HG02642 (cell line): ENCODE measurements at regions not wholly inside any gene's neighbourhood (a gene's known extent, or its start where the extent isn't known, plus 50 kb on each side); places are given as distances from the start of the nearest gene placed in this dataset.

Source experiments
- ATAC-seq: cut with Tn5 transposase; IDR thresholded peaks from one replicate; pipeline ENCODE4 v1.9.1; 2021; ENCODE audit warnings: mild to moderate bottlenecking; ENCODE audit not compliant: unreplicated experiment, poor library complexity

- ATAC-seq, result no peak
These were observed 441.8 kb downstream of the RPS24 start for GRCh38 chr10:78475437-78475836.

GRCh38 chr10:78476156-78476555, 442.5 kb downstream of the RPS24 start:
- ATAC-seq, result no peak

DNA sequence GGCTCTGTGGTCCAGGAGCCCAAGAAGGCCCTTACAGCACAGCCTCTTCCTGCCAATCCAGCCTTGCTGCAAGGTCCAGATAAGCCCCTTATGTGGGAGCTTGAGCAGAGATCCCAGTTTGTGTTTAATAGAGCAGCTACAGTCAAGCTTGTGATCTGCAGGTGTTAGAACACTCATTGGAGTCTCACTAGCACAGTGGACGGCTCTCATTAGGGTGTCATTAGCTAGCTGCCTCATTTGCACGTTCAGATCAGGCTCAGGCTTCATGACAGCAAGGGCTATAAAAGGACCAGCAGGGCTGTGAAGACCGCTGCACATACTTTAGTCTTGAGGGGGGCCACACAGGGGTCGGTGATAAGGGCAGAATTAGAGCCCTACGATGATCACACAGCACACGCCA, 443.2 kb downstream of the RPS24 start:
- ATAC-seq, result no peak

DNA sequence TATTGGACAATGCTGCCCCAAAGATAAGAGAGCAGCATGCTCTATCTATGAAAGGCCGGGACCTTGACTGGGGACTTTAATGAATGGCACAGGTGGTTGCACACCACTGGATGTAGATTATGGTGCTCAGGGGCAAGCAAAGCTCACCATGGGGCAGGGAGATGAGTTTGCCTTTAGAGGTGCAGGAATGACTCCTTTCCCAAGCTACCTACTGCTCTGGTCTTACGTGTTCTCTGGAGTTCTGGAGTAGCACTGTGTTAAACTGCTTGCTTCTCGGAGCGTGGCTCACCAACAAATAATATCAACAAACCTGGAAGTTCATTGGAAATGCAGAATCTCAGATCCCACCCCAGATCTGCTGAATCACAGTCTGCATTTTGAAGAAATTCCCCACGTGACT, 445.3 kb downstream of the RPS24 start:
- no peak for ATAC-seq

- ATAC-seq, result no peak
These were observed 445.8 kb downstream of the RPS24 start for GRCh38 chr10:78479467-78479866.

DNA sequence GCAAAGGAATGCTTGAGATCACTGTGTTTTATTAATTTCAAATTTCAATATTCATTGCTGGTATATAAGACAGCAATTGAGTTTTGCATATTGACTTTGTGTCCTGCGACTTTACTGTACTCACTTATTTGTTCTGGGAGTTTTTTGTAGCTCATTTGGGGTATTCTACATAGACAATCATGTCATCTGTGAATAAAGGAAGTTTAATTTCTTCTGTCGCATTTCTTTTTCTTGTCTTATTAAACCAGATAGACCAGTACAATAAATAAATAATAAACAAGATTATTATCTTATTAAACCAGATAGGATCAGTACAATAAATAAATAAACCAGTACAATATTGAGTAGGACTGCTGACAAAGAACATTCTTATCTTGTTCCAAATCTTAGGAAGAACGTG, 448.2 kb downstream of the RPS24 start:
- no peak for ATAC-seq

DNA sequence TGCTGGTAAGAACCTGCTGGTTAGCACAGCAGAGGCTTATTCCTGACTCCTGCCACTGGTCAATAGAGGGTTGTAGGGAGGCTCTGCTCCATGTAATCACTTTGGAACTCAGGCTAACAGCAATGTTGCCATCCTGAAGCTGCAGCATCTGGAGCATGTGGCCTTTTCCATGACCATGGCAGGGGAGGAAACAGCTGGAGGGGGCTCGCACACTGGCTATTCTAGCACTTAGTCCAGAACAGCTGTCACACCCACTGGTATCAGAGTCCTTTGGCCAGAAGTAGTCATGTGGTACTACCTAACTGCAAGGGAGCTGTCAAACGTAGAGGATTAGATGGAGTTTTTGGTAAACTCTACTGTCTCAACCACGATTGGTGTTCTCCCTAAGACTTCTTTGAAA, 450.0 kb downstream of the RPS24 start:
- ATAC-seq, result no peak

GRCh38 chr10:78489034-78489433, 455.4 kb downstream of the RPS24 start:
- ATAC-seq, result no peak

GRCh38 chr10:78491812-78492211, 458.1 kb downstream of the RPS24 start:
- ATAC-seq, result no peak

DNA sequence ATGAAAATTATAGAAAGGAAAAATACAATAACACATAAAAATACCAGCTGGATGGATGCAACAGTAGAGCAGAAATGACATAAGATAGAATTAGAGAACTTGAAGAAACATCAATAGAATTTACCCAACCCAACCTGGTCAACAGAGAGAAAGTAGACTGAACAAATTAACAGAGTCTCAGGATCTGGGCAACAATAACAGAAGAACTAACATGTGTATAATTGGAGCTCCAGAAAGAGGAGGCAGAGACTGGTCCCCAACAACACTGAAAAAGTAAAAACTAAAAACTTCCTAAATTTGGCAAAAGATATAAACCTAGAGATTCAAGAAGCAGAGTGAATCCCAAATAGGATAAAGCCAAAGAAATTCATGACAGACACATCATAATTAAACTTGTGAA, 458.8 kb downstream of the RPS24 start:
- ATAC-seq, result no peak

GRCh38 chr10:78494179-78494578, 460.5 kb downstream of the RPS24 start:
- ATAC-seq, result no peak

DNA sequence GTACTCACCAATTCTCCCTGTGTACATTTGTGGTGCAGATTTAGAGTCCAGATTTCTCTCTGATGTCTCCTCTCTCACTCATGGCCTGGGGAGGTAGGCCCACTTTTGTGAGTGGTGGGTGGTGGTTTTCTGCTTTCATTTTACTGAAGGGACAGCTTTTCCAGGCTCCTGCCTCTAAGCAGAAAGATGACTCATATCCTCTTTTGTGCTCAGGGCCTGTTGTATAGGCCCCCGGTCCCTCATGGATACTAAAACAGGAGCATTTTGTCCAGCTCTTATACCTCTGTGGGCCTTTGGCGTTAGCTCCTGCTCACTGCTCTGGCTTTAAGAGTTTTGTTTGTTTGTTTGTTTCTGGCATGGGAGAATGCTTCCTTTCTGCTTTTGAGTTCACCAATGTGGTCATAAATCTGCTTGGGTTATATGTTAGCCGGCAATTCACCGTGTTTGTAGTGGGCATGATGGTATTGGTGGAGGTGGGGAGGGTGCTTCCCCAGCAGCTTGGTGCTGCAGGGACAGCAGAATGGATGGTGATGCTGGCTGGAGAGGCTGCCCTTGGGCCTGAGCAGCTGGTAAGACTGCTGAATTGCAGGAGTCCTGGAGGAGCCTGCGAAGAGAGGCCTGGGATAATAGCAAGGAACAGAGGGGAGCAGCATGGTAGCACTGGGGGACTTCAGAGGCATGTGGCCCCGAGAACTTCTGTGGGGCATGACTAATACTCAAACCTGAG, 468.7 kb downstream of the RPS24 start:
- ATAC-seq, result no peak

DNA sequence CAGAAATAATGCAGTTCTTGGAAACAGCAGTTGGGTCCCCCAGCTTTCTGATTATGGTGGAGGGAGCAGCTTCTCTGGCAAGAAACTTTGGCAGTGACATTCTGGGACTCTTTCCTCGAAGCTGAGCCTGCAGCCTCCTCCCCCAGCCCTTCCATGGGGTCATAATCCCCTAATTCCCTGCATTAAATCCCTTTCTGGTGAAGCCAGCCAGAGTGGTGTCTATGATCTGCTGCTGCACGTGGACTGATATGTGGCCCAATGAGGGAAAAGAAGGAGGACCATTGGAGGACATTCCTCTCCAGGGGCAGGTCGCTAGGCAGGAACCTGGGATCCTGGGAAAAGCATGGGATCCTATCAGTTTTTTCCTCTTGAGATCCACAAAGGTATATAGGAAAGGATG, 470.5 kb downstream of the RPS24 start:
- ATAC-seq, result no peak

DNA sequence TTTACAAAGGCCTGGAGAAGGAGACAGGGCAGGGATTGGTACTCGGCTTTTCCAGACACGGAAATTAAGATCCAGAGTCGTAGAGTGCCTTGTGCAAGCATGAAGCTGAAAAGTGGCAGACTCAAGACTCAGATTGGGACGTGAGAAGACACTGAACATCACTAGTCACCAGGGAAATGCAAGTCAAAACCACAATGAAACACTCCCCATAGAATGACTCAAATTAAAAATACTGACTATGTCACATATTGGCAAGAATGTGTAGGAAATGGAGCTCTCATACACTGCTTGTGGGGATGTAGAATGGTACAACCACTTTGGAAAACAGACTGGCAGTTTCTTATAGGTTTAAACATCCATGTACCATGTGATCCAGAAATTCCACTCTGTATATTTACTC, 472.0 kb downstream of the RPS24 start:
- no peak for ATAC-seq

GRCh38 chr10:78506614-78507013, 473.0 kb downstream of the RPS24 start:
- ATAC-seq, result no peak

DNA sequence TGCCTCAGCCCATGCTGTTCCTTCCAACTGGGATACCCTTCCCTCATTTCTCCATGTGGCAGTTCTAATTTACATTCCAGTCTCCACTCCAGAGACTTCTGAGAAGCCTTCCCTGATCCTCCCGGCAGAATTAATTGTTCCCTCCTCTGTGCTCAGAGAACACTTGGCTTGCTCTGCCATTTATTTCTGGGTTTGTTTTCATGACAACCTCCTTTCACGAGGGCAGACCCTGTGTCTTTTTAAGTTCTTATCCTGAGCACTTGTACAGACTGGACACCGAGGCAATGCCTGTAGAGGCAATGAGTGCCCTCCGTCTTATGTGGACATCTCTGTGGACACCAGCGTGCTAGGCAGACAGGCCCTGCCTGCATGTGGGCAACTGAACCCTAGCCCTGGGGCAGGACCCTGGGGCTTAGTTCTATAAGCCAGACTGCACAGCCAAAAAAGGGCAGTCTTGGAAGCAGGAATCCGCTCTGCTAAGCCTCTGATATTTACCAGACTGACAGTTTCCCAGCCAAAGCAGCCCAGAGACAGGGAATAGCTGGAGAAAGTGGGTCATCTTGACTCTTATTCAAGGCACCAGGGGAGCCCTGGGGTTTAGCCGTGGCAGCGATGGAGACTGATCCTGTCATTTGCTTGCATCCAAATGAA, 474.0 kb downstream of the RPS24 start:
- no peak for ATAC-seq

GRCh38 chr10:78508955-78509748, 475.5 kb downstream of the RPS24 start:
- ATAC-seq, result no peak

DNA sequence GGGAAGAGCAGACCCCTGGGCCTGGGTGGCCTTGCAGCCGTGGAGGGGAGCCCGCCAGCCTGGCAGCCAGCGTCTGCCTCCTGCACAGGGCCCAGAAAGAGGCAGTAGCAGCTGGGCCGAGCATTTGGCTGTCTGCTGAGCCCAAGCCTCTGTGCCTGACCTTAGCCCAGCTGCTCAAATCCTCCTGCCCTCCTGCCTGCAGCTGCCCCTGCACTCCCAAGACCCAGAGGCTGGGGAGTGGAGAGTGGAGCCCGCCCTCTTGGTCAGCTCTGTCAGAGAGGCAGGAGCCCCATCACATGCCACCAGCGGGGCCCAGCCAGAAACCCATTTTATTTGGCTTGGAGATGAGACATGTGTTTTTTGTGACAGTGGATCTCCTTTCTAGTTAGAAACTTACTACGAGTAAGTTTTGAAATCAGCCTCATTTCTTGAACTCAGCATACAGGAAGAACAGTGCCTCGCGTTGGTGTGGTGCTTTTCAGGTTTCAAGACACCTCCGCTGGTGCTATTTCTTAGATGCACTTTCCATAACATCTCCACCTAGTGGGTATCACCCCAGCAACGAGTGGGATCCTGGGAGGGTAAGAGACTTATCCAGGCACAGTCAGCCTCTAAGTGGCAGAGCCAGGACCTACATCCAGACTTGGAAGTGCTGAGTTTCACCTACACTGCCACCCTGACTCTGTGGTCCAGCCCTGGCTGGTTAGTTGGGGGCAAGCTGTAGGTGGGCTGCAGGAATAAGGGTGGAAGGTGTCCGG, 477.1 kb downstream of the RPS24 start:
- ATAC-seq, result no peak

- no peak for ATAC-seq
These were observed 477.9 kb downstream of the RPS24 start for GRCh38 chr10:78511324-78512204.

- no peak for ATAC-seq
These were observed 478.5 kb downstream of the RPS24 start for GRCh38 chr10:78512205-78512550.
